Suprapubic skin (tissue), 4 donors: ENCODE measurements at regions not wholly inside any gene's neighbourhood (a gene's known extent, or its start where the extent isn't known, plus 50 kb on each side); places are given as distances from the start of the nearest gene placed in this dataset.

Experiments used
- CTCF ChIP-seq, 2 donors: fragments of 200-600 bp in 1 of 2; fragments of 450-650 bp in 1 of 2; sonication (generic) in 1 of 2; IDR thresholded peaks; one replicate each; pipeline ENCODE4 v1.5.1; 2016 to 2019; ENCODE audit warnings: antibody characterized with exemption in 2 of 2, mild to moderate bottlenecking in 1 of 2, moderate library complexity in 1 of 2
- POLR2A ChIP-seq, 2 donors: fragments of 450-650 bp; IDR thresholded peaks; one replicate each; pipeline ENCODE4 v1.6.1; 2017; ENCODE audit warnings: antibody characterized with exemption in 2 of 2, mild to moderate bottlenecking in 2 of 2, moderate library complexity in 2 of 2
- POLR2AphosphoS5 ChIP-seq, 3 donors: sonication (generic); formaldehyde crosslinking; IDR thresholded peaks; one replicate each; pipeline ENCODE4 v1.6.1; 2017; ENCODE audit warnings: antibody characterized with exemption in 3 of 3

DNA sequence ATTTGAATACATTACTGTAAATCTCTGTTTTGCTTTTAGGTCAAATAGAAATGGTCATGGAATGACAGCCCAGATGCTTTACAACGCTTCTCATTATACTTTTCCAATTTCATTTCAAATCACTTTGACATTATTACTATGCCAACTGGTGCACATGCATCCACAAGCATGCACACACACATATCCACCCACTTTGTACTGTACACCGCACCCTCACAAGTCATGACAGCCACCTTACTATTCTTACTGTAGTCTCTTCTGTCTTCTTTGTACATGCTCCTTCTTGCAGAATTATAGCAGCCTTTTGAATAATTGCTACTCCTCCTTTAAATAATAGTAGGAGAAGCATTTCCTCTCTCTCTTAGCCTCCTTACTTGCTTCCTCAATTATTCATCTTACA is 1361.4 kb downstream of the ROBO1 start:
- TF ChIP-seq POLR2AphosphoS5 (IDR thresholded peaks at IDR 0.05) (no peak), POLR2A (IDR thresholded peaks at IDR 0.05) (no peak), CTCF (IDR thresholded peaks at IDR 0.05) (no peak)
